ENCODE measurements at regions not wholly inside any gene's neighbourhood (a gene's known extent, or its start where the extent isn't known, plus 50 kb on each side); places are given as distances from the start of the nearest gene placed in this dataset.

DNA sequence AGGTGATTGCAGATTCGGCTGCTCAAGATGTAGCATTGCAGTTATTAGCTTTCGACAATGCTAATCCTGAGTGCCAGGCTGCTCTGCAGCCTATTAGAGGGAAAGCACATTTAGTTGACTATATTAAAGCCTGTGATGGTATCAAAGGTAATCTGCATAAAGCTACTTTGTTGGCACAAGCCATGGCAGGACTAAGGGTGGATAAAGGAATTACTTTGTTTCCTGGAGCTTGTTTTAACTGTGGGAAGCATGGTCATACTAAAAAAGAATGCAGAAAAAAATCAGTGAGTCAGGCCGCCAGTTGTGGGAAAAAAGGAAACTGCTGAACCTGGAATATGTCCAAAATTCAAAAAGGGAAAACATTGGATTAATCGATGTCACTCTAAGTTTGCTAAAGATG is 154.9 kb upstream of the TECRL start:
- no peak for DNase-seq

GRCh38 chr4:64559571-64559970 is 150.3 kb upstream of the TECRL start:
- no peak for DNase-seq

- DNase-seq, result no peak
Observed at GRCh38 chr4:64551125-64551524, 141.9 kb upstream of the TECRL start.

DNA sequence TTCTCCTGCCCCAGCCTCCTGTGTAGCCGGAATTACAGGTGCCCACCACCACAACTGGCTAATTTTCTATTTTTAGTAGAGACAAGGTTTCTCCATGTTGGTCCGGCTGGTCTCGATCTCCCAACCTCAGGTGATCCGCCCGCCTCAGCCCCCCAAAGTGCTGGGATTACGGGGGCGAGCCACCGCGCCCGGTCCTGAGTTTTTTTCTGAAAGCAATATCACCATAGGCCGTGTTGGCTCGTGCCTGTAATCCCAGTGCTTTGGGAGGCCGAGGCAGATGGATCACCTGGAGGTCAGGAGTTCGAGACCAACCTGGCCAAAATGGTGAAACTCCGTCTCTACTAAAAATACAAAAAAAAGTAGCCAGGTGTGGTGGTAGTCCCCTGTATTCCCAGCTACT is 136.3 kb upstream of the TECRL start:
- no peak for DNase-seq

DNA sequence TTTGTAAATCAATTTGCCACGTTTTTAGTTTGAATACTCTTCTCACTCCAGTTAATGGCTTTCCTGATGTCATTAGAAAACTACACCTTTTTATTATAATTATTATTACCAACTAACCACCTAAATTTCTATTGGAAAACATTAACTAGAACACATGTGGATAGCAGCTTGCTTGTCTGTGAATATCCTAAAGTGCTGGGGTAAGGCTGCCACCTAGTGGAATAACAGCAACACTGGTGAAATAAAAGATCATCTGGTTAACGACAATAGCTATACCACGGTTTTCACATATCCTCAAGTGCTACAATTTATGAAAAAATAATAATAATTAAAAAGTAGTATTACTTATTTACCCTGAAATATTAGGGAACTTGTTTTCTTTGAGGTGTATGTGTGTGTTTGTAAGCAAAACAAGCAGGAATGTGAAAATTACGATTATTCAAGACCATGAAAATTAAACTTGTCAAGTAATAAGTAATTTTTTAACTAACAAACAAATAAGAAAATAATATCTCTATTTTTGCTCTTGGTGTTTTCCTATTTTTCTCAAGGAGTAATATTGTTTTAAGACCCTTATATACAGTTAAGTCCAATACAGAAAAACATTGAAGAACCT is 130.1 kb upstream of the TECRL start:
- peak in 1 of 5 donors; percentile 20 for DNase-seq

DNA sequence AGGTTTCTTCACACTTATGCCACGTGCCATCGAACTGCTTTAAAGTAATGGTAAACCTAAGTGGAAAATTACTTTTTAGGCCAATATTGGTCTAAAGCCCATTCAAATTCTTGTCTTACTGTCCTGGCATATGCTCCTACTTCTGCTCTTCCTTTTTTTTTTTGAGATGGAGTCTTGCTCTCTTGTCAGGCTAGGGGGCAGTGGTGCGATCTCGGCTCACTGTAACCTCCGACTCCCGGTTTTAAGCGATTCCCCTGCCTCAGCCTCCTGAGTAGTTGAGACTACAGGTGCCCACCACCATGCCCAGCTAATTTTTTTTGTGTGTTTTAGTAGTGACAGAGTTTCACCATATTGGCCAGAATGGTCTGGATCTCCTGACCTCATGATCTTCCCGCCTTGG is 129.0 kb upstream of the TECRL start:
- no peak for DNase-seq

GRCh38 chr4:64533637-64534036 is 124.4 kb upstream of the TECRL start:
- no peak for DNase-seq

DNA sequence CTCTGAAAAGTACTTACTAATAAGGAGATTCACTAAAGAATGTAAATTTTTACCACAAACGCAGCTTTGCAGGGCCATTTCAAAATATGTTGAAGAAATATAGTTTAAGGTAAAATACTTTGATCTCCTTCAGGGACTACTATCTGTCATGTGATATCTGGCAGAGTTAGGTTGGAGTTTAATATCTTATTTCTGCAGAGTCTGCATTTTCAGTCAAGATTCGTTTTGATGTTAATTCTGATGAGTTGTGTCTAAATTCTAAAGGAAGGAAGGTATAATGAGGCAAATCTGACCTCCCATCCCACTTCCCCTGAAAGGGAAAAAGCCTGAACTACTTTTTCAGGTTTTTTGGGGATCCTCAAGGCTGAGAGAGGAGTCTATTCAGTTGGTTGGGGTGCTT is 123.9 kb upstream of the TECRL start:
- no peak for DNase-seq

DNA sequence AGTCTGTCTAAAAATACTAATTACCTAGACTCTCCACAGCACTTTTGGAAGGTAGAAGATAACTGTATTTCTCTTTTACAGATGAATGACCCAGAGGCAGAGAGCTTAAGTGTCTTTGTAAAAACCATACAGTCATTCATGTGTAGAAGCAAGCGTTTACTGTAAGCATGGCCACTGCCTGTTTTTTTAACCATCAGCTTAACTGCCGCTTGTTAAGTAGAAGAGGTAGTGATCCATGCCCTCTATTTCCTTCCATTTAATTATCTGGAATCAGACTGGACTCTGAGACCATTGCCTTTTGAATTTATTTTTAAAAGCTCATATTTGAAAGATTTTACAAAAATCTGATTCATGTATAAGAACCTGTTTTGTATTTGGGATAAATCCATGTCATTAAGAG is 111.2 kb upstream of the TECRL start:
- no peak for DNase-seq

DNA sequence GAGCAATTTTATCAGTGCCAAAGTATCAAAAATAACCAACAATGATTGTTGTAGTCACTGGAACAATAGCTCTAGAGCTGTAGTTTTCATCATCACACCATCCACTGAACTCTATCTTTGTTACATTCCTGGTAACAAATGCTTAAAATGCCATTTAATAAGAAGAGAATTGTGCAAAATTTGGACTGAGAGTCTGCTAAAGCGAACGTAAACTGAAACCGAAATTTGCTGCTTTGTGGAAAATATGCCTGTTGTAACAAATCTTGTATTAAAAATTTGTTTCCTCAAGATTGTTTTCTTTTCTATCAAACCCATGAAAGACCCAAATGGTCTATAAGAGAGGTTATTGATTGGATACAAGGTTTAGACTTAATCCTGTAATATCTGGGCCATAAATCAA is 109.3 kb upstream of the TECRL start:
- DNase-seq, result no peak

DNA sequence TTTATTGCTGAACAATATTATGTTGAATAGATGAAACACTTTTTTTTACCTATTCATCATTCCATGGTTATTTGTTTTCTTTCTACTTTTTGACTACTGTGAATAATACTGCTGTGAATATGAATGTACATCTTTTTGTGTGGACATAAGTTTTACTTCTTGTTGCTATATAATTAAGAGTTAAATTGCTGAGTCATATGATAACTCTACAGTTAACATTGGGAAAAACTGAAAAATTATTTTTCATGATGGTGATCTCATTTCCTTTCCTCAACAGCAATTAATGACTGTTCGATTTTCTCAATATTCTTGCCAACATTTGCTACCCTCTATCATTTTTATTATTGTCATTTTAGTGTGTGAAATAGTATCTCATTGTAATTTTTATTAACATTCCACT is 106.9 kb upstream of the TECRL start:
- DNase-seq, result no peak

GRCh38 chr4:64508089-64508488 is 98.8 kb upstream of the TECRL start:
- DNase-seq, result no peak

GRCh38 chr4:64503945-64504675 is 94.9 kb upstream of the TECRL start:
- DNase-seq, result no peak

DNA sequence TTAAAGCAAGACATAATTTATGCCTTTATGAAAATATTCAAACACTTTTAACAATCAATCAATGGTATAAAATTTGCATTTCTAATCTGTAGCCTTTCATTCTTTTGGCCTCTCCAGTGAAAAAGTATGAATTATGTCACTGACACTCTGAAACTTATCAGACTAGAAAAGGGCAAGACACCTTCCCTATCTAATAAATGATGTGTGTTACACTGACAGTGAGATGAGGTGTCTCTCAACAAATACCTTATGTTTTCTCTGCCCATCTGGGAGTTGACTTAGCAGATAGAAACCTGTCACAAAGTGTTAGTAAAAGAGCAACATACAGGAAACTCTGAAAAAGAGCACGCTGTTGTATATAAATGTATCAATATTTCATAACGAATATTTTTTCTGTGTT is 94.2 kb upstream of the TECRL start:
- DNase-seq, result no peak

DNA sequence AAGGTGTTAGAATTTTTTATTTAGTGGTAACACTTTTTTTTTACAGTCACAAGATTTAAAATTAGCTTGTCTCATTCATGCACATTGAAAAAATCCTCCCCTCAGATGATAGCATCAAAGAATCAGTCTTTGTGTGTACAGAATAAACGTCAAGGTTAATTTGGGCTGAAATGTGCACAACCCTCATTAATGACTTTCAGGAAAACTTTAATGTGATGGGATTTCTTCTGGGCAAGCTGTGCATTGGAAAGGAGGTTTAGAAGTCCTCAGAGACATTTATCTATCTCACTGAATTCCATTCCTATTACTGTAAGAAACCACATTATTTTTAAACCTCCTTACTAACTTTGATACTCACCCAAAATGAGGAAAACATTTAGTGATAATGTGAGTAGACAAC is 88.2 kb upstream of the TECRL start:
- no peak for DNase-seq

DNA sequence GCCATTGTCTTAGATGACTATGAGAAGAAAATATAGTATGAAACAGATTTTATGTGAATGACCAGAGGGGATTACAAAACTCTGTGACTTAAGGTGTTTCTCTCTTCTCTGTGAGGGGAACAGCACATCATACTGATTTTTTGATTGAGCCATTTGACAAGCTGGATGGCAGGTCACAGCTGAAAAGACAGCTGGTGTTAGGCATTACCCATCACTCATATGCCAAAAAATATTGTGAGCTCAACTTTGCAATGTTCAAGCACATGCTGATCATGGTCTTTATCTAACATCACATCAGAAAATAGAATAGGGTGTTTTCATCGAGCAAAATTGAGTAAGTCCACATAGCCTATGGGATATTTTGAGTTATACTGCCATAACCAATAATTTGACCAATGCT is 86.7 kb upstream of the TECRL start:
- DNase-seq, result no peak

- no peak for DNase-seq
Observed at GRCh38 chr4:64489628-64490027, 80.4 kb upstream of the TECRL start.

- no peak for DNase-seq
Observed at GRCh38 chr4:64479338-64479737, 70.1 kb upstream of the TECRL start.

DNA sequence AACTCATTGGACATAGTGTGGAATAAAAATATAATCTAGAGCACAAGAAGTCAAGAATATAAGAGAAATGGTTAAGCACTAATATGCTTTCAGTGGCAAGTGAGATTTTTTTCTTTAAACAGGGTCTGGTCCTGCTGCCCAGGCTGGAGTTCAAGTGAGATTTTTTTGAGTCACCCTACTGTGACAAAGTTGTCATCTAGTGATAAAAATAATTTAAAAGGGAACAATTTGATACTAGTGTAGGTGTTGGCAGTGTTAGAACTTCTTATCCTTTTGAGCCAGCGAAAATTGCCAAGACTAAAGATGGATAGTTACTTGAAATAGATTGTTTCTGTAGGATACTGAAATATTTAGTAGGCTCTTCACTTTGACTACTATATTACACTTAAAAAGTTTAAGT is 67.9 kb upstream of the TECRL start:
- DNase-seq, result no peak

GRCh38 chr4:64465263-64465662 is 56.0 kb upstream of the TECRL start:
- DNase-seq, result no peak

DNA sequence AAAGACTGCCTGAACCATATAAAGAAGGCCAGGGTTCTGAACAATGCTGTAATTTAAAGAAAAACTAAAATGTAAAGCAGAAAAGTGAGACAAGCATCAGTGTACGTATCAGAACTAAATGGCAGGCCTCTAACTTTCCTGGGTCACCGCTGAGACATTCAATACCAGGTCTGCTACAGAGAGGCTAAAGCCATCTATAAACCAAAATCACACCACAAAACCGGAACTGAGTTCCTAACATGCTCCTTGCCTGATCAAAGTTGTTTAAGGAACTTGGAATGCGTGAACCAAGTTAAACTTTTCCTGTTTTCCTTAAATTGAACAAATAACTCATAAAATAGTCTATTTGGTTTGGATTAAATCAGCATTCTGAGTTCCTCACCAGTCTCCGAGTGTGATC is 55.3 kb upstream of the TECRL start:
- DNase-seq, result no peak
